ENCODE measurements at regions not wholly inside any gene's neighbourhood (a gene's known extent, or its start where the extent isn't known, plus 50 kb on each side); places are given as distances from the start of the nearest gene placed in this dataset.

- TF ChIP-seq CREB5 (CRISPR knock-in tag; IDR thresholded peaks at IDR 0.05; ENCODE audit: low read depth) (no peak), GLIS3 (CRISPR knock-in tag; IDR thresholded peaks at IDR 0.05) (peak; percentile 89; the same call in 1 of the 2 replicates), TCF4 (CRISPR knock-in tag; IDR thresholded peaks at IDR 0.05; ENCODE audit: borderline replicate concordance) (peak; percentile 98), POU6F1 (CRISPR knock-in tag; IDR thresholded peaks at IDR 0.05; ENCODE audit: borderline replicate concordance, low read depth) (no peak), TOX (CRISPR knock-in tag; IDR thresholded peaks at IDR 0.05; ENCODE audit: borderline replicate concordance) (peak; percentile 92), ESRRG (CRISPR knock-in tag; IDR thresholded peaks at IDR 0.05) (no peak), PATZ1 (CRISPR knock-in tag; IDR thresholded peaks at IDR 0.05; ENCODE audit: borderline replicate concordance) (peak; percentile 84; the same call in 1 of the 2 replicates), ZNF565 (CRISPR knock-in tag; conservative IDR thresholded peaks at IDR 0.05; ENCODE audit: low read depth) (no peak), RARB (CRISPR knock-in tag; IDR thresholded peaks at IDR 0.05) (peak; percentile 10; the same call in 1 of the 2 replicates), ISL1 (CRISPR knock-in tag; IDR thresholded peaks at IDR 0.05) (peak; percentile 94), CSDC2 (CRISPR knock-in tag; IDR thresholded peaks at IDR 0.05) (no peak), ARNTL (CRISPR knock-in tag; IDR thresholded peaks at IDR 0.05; ENCODE audit: borderline replicate concordance, low read depth) (no peak), ZFP3 (CRISPR knock-in tag; IDR thresholded peaks at IDR 0.05) (0 out of 2 replicates have a peak, but pooled peaks have one; percentile 41), ZC3H10 (CRISPR knock-in tag; IDR thresholded peaks at IDR 0.05) (peak; percentile 95), ZNF8 (CRISPR knock-in tag; IDR thresholded peaks at IDR 0.05) (no peak), PPARA (CRISPR knock-in tag; IDR thresholded peaks at IDR 0.05; ENCODE audit: borderline replicate concordance) (no peak), BACH2 (CRISPR knock-in tag; IDR thresholded peaks at IDR 0.05; ENCODE audit: borderline replicate concordance) (no peak), ZFP30 (CRISPR knock-in tag; IDR thresholded peaks at IDR 0.05) (no peak), CSRNP3 (CRISPR knock-in tag; IDR thresholded peaks at IDR 0.05) (peak; percentile 94; the same call in 1 of the 2 replicates), ZNF70 (CRISPR knock-in tag; IDR thresholded peaks at IDR 0.05) (no peak), SNAI2 (CRISPR knock-in tag; IDR thresholded peaks at IDR 0.05) (no peak), OSR1 (CRISPR knock-in tag; IDR thresholded peaks at IDR 0.05) (no peak), TSHZ2 (CRISPR knock-in tag; IDR thresholded peaks at IDR 0.05) (peak; percentile 98)
- peak; percentile 70 for ATAC-seq
Measured at GRCh38 chr1:217180443-217180842, 450.4 kb downstream of the GPATCH2 start.

GRCh38 chr1:217164403-217164802 lies 441.2 kb upstream of the ESRRG start:
- ATAC-seq = no peak
- TF ChIP-seq POU6F1 (CRISPR knock-in tag; IDR thresholded peaks at IDR 0.05; ENCODE audit: borderline replicate concordance, low read depth) = no peak
- no peak for TF ChIP-seq SNAI2 (CRISPR knock-in tag; IDR thresholded peaks at IDR 0.05)
- TF ChIP-seq ZNF70 (CRISPR knock-in tag; IDR thresholded peaks at IDR 0.05) = no peak
- no peak for TF ChIP-seq ZNF565 (CRISPR knock-in tag; conservative IDR thresholded peaks at IDR 0.05; ENCODE audit: low read depth)
- TF ChIP-seq PATZ1 (CRISPR knock-in tag; IDR thresholded peaks at IDR 0.05; ENCODE audit: borderline replicate concordance) = no peak
- no peak for TF ChIP-seq RARB (CRISPR knock-in tag; IDR thresholded peaks at IDR 0.05)
- no peak for TF ChIP-seq OSR1 (CRISPR knock-in tag; IDR thresholded peaks at IDR 0.05)
- no peak for TF ChIP-seq TCF4 (CRISPR knock-in tag; IDR thresholded peaks at IDR 0.05; ENCODE audit: borderline replicate concordance)
- no peak for TF ChIP-seq CSDC2 (CRISPR knock-in tag; IDR thresholded peaks at IDR 0.05)
- no peak for TF ChIP-seq CSRNP3 (CRISPR knock-in tag; IDR thresholded peaks at IDR 0.05)
- no peak for TF ChIP-seq BACH2 (CRISPR knock-in tag; IDR thresholded peaks at IDR 0.05; ENCODE audit: borderline replicate concordance)
- TF ChIP-seq ZNF8 (CRISPR knock-in tag; IDR thresholded peaks at IDR 0.05) = no peak
- no peak for TF ChIP-seq PPARA (CRISPR knock-in tag; IDR thresholded peaks at IDR 0.05; ENCODE audit: borderline replicate concordance)

Data from SK-N-SH treated with all-trans-retinoic acid at 6 μM for 48 hours (cell line).